ENCODE measurements at regions not wholly inside any gene's neighbourhood (a gene's known extent, or its start where the extent isn't known, plus 50 kb on each side); places are given as distances from the start of the nearest gene placed in this dataset.

- TF ChIP-seq POLR2AphosphoS5 (IDR thresholded peaks at IDR 0.05; ENCODE audit: low read depth) (no peak), ZNF114 (CRISPR knock-in tag; IDR thresholded peaks at IDR 0.05) (no peak), ZNF331 (CRISPR knock-in tag; IDR thresholded peaks at IDR 0.05; ENCODE audit: low read depth) (no peak), REST (IDR thresholded peaks at IDR 0.05; ENCODE audit: unreplicated experiment) (no peak), ETS1 (IDR thresholded peaks at IDR 0.05) (no peak)
Measured at GRCh38 chr7:118573085-118573484, 348.6 kb downstream of the ANKRD7 start (continued).

GRCh38 chr7:118575393-118575948 lies 351.0 kb downstream of the ANKRD7 start:
- no peaks in the 10 kb centered on the region for H3K36me3 ChIP-seq (ENCODE audit: insufficient read depth)
- H3K79me2 ChIP-seq (replicated peaks; ENCODE audit: insufficient read depth): no peaks in the 10 kb centered on the region
- Mint-ChIP-seq H3K36me3 (ENCODE audit: low read depth) (no peaks in the 10 kb centered on the region), H3K27ac (no peak overlapping the region), H3K4me1 (no peaks in the 10 kb centered on the region), H3K27me3 (ENCODE audit: insufficient read depth, low read depth, poor library complexity) (peaks cover 2% of the 10 kb centered on the region), H3K4me3 (no peak overlapping the region), H3K9me3 (no peaks in the 10 kb centered on the region; the same call in 2 of the 3 replicates)
- H3K27ac ChIP-seq (ENCODE audit: low read depth): no peak overlapping the region
- no peaks in the 10 kb centered on the region for H4K20me1 ChIP-seq (replicated peaks; ENCODE audit: insufficient read depth)
- no peak for DNase-seq (ENCODE audit: low spot score)
- no peak overlapping the region for H2AFZ ChIP-seq
- H3K4me2 ChIP-seq: no peak overlapping the region
- no peaks in the 10 kb centered on the region for H3F3A ChIP-seq (replicated peaks; ENCODE audit: low read depth)
- H3K9me2 ChIP-seq (ENCODE audit: insufficient read depth): no peaks in the 10 kb centered on the region
- H3K4me1 ChIP-seq (ENCODE audit: insufficient read depth): no peaks in the 10 kb centered on the region
- no peak for ATAC-seq
- H3K27me3 ChIP-seq (ENCODE audit: insufficient read depth): no peaks in the 10 kb centered on the region
- no peak overlapping the region for H3K4me3 ChIP-seq
- no peak for TF ChIP-seq CREB1 (CRISPR knock-in tag; IDR thresholded peaks at IDR 0.05; ENCODE audit: low read depth)
- no peak for TF ChIP-seq ZNF462 (CRISPR knock-in tag; IDR thresholded peaks at IDR 0.05)
- TF ChIP-seq CTCF (conservative IDR thresholded peaks at IDR 0.05; ENCODE audit: low read depth in 2 of 2): no peak
- no peak for TF ChIP-seq NANOG (IDR thresholded peaks at IDR 0.05; ENCODE audit: borderline replicate concordance)
- no peak for TF ChIP-seq ZNF114 (CRISPR knock-in tag; IDR thresholded peaks at IDR 0.05)

Data from GM23338 (cell line).